ENCODE measurements at regions not wholly inside any gene's neighbourhood (a gene's known extent, or its start where the extent isn't known, plus 50 kb on each side); places are given as distances from the start of the nearest gene placed in this dataset.
A peak's percentile ranks its signal among the peaks of the same experiment; 100 is the strongest.
"Not testable (repeated sequence)": the region's sequence is repeated elsewhere in the genome, so short reads cannot be mapped to it uniquely, and the experiment has no call there.

- no peak for DNase-seq (ENCODE audit: low read depth)
- POLR2A ChIA-PET: no interaction called here
- TF ChIP-seq CTCF (IDR thresholded peaks at IDR 0.05; ENCODE audit: insufficient read depth, low read depth, low read length): no peak
- H3K27me3 ChIP-seq (ENCODE audit: control insufficient read depth, insufficient read depth, low read length): no peaks in the 10 kb centered on the region
- CTCF ChIA-PET: interaction anchor here (1.2 kb wide), 1 partner anchor 11 kb away, joined by 3 read pairs; no protein-coding TSS in a partner anchor
- no peaks in the 10 kb centered on the region for H3K36me3 ChIP-seq (ENCODE audit: control insufficient read depth, insufficient read depth, low read length)
- H3K4me3 ChIP-seq (ENCODE audit: low read depth, low read length): no peak overlapping the region
Observed at GRCh38 chr5:145661737-145662485, 173.2 kb downstream of the PRELID2 start.

- H3K27me3 ChIP-seq (ENCODE audit: control insufficient read depth, insufficient read depth, low read length): no peaks in the 10 kb centered on the region
- no peak overlapping the region for H3K4me3 ChIP-seq (ENCODE audit: low read depth, low read length)
- H3K36me3 ChIP-seq (ENCODE audit: control insufficient read depth, insufficient read depth, low read length): no peaks in the 10 kb centered on the region
- ChIA-PET POLR2A (interaction anchor here (0.6 kb wide), 2 partner anchors 32 to 348 kb away, joined by 3 read pairs; no protein-coding TSS in a partner anchor), CTCF (interaction anchor here (1.2 to 1.6 kb wide), 2 partner anchors 12 to 14 kb away, joined by 3 to 4 read pairs; no protein-coding TSS in a partner anchor)
- DNase-seq (ENCODE audit: low read depth): peak; percentile 38
- TF ChIP-seq CTCF (IDR thresholded peaks at IDR 0.05; ENCODE audit: insufficient read depth, low read depth, low read length): no peak
Observed at GRCh38 chr5:145660897-145661640, 174.1 kb downstream of the PRELID2 start.

GRCh38 chr5:145658435-145658834 is 176.7 kb downstream of the PRELID2 start:
- H3K4me3 ChIP-seq (ENCODE audit: low read depth, low read length): no peak overlapping the region
- H3K27me3 ChIP-seq (ENCODE audit: control insufficient read depth, insufficient read depth, low read length): no peaks in the 10 kb centered on the region
- ChIA-PET CTCF (interaction anchor here (2.1 kb wide), 1 partner anchor 9 kb away, joined by 6 read pairs; no protein-coding TSS in a partner anchor), POLR2A (no interaction called here)
- no peak for TF ChIP-seq CTCF (IDR thresholded peaks at IDR 0.05; ENCODE audit: insufficient read depth, low read depth, low read length)
- no peaks in the 10 kb centered on the region for H3K36me3 ChIP-seq (ENCODE audit: control insufficient read depth, insufficient read depth, low read length)
- DNase-seq (ENCODE audit: low read depth): no peak

- CTCF ChIA-PET; H3K27me3 ChIP-seq (ENCODE audit: control insufficient read depth, insufficient read depth, low read length); H3K36me3 ChIP-seq (ENCODE audit: control insufficient read depth, insufficient read depth, low read length); H3K4me3 ChIP-seq (ENCODE audit: low read depth, low read length); DNase-seq (ENCODE audit: low read depth); POLR2A ChIA-PET: not testable (repeated sequence)
Observed at GRCh38 chr5:145652700-145653099, 182.4 kb downstream of the PRELID2 start.

GRCh38 chr5:145647137-145647536 is 188.0 kb downstream of the PRELID2 start:
- DNase-seq (ENCODE audit: low read depth); H3K36me3 ChIP-seq (ENCODE audit: control insufficient read depth, insufficient read depth, low read length); H3K27me3 ChIP-seq (ENCODE audit: control insufficient read depth, insufficient read depth, low read length); POLR2A ChIA-PET; H3K4me3 ChIP-seq (ENCODE audit: low read depth, low read length): not testable (repeated sequence)
- CTCF ChIA-PET: interaction anchor here (0.6 to 1.3 kb wide), 2 partner anchors 13 to 257 kb away, joined by 3 to 4 read pairs; no protein-coding TSS in a partner anchor

- CTCF ChIA-PET; POLR2A ChIA-PET; DNase-seq (ENCODE audit: low read depth); H3K4me3 ChIP-seq (ENCODE audit: low read depth, low read length); H3K27me3 ChIP-seq (ENCODE audit: control insufficient read depth, insufficient read depth, low read length); H3K36me3 ChIP-seq (ENCODE audit: control insufficient read depth, insufficient read depth, low read length): not testable (repeated sequence)
Observed at GRCh38 chr5:145643214-145643613, 191.9 kb downstream of the PRELID2 start.
